ENCODE measurements at regions not wholly inside any gene's neighbourhood (a gene's known extent, or its start where the extent isn't known, plus 50 kb on each side); places are given as distances from the start of the nearest gene placed in this dataset.

- TF ChIP-seq ZFX (IDR thresholded peaks at IDR 0.05) (no peak), CTCF (conservative IDR thresholded peaks at IDR 0.05) (no peak)
- H3K27ac ChIP-seq, result no peak overlapping the region
Observed at GRCh38 chr22:22432479-22432878, 76.1 kb downstream of the ZNF280B start.

GRCh38 chr22:22432937-22433336 is 75.6 kb downstream of the ZNF280B start:
- no peak overlapping the region for H3K27ac ChIP-seq
- no peak for TF ChIP-seq CTCF (conservative IDR thresholded peaks at IDR 0.05)
- TF ChIP-seq ZFX (IDR thresholded peaks at IDR 0.05), result no peak

- TF ChIP-seq CTCF (conservative IDR thresholded peaks at IDR 0.05) (no peak), ZFX (IDR thresholded peaks at IDR 0.05) (no peak)
- H3K27ac ChIP-seq, result no peak overlapping the region
Observed at GRCh38 chr22:22433770-22434169, 74.8 kb downstream of the ZNF280B start.

Data from C4-2B (cell line).